ENCODE measurements at regions not wholly inside any gene's neighbourhood (a gene's known extent, or its start where the extent isn't known, plus 50 kb on each side); places are given as distances from the start of the nearest gene placed in this dataset.

DNA sequence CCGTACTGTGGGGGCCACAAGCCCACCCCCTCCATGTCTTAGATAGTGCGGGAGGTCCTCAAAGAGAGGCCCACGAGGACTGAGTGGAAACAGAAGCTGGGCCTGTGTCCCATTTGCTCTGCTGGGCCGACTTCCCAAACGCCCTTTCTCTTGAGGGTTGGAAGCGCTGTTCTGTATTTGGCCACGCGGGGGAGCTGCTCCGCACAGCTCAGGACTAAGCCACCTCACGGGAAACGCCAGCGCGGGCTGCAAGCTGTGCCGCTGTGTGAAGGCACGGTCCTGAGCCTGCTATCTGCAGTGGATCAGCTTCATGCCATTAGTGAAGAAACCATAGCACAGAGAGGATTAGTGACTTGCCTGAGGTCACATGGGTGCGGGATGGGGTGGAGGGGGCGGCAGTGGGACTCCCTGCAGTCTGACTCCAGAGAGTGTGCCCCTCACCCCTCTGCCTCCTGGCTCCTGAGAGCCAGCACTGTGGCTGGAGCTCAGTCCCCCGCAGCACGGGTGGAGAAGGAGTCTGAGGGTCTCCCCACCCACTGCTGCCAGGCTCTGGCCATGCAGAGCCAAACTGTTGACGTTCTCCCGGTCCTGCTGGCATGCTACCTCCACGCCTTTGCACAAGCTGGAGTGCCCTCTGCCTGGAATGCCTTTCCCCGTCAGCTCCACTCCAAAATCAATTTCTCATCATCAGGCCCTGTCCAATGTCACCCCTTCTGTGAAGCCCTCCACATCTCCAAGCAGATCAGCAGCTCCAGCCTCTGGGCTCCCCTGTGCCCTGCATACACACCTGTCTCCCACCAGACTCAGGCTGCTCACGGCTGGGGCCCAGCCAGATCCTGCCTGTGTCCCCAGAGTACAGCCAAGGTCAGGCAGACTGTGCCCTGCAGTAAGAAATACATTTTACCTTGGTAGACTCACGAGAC is 51.5 kb upstream of the LRRC32 start:
- peak; percentile 77 for DNase-seq

DNA sequence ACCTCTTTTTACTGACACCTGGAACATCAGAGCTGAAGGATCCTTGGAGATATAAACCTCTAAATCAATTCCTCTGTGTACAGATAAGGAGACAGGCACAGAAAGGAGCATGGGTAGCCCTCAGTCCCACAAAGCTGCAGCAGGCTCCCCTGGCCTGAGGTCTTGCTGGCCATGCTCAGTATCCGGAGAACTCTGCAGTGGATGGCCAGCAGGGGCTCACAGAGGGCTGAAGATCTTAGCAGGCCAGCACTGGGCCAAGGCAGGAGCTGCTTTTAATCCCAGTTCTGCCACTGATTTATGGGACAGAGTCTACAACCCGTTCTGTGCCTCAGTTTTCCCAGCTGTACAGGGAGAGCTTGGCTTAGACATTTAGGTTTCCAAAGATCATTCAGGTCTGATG is 52.6 kb upstream of the LRRC32 start:
- DNase-seq = no peak

DNA sequence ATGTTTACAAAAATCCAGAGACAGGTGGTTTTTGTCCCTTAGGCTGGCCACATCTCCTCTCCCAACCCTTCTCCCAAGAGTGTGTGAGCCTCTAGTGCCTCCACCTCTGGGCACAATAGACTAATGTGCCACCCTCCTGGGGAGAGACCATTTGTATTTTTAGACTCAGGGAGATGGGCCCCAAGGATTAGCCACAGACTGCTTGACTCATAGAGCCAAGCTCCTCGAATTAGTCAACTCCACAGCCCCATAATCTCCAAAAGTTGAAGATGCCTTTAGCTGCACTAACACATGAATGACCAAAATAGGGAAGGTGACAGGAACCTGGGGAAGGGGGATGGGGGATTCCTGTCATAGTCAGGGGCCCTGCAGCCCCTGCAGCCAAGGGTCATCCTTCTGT is 53.0 kb upstream of the LRRC32 start:
- no peak for DNase-seq

DNA sequence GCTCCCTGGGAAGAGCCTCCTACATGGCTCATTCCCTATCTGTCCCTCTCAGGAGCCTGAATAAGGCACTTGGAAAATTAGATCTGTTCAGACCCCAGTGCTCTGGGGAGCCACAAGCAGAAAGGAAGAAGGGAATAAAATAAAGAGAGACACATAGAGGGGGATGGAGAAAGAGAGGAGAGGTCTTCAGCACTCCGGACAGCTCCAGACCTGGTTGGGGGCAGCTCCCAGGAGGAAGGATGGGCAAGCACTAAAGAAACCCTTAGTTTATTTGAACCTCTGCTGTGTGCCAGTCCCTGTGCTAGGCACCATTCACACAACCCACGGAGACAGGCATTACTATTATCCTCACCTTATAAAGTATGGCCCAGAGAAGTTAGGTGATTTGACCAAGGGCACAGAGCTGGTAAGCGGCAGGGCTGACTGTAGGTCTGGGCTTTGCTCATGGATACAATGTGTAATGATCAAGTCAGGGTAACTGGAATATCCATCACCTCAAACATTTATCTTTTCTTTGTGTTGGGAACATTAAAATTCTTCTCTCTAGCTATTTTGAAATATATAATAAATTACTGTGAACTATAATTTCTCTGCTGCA is 53.7 kb upstream of the LRRC32 start:
- DNase-seq = no peak

DNA sequence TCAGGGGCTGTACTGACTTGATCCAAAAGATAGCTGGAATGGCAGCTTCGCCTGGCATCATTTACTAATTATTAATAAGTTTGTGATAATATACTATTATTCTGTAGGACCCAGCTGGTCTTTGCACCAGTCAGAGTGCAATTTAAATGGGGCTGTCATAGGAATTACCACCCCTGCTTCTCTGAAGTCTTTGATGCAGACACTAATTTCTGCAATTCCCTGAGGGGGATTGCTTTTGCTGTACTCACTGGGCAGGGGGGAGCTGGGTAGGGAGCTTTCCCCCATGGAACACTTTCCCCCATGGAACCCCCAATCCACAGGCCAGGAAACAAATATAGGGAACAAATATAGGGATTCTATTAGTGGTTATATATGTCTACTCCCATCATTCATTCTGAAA is 54.9 kb upstream of the TSKU start:
- DNase-seq = no peak

DNA sequence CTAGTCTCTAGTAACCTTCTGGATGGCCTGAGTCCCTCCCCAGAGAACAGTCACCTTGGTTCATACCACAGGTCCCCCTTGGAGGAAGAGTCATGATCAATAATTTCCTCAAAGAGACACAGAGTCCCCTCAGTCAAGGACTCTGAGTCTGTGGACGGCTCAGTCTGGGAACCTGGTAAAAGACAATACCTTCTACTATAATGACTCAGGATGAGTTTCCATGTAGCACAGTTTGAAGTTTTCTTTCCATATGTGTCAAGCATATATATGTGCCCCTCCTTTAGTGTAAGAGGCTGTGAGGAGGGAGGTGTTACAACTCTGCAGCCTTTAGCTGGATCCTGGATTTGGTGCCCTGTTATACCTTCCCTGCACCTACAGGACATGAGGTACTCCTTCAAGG is 54.4 kb upstream of the TSKU start:
- DNase-seq = no peak

DNA sequence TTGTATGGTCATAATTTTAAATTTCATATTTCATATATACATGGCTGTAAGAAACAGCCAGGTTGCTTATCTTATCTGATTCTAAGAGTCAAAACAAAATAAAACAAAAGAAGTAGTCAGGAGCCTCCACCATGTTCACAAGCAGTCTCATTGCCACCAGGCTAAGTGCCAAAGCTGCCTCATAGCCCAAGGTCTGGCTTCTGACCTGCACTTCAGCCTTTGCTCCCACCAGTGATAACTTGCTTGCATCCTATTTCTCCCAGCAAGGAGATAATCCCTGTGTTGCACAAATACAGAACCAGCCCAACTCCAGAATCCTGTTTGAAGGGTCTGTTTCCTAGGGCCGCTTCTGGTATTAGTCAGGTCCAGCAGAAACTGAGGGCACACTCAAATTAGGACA is 53.9 kb upstream of the TSKU start:
- no peak for DNase-seq

DNA sequence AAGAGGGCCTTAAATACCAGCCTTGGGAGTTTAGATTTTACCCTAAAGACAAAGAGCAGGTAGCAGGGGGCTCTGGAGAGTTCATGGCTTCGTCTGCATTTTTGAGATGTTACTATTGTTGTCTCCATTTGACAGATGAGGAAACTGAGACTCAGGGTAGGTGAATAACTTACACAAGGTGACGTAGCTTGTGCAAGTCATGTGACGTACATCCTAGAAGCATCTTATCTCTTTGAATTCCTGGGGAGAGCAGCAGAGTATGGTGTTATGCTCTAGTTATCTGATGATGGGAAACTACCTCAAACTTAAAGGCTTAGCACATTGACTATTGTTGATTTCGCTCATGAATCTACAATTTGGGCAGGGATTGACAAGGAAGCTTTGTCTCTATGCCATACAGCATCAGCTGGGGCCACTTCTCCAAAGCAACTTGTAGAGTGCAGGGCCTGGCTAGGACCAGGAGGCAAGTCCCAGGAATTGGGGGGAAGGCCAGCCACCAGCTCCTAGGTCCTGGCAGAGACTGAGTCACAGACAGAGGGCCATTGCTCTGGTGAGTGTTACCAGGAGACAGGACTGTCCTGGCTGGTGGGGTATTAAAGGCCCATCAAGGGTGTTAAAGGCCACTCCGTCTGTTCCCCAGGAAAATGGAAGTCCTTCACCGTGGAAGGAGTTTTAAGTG is 52.1 kb upstream of the TSKU start:
- no peak for DNase-seq

DNA sequence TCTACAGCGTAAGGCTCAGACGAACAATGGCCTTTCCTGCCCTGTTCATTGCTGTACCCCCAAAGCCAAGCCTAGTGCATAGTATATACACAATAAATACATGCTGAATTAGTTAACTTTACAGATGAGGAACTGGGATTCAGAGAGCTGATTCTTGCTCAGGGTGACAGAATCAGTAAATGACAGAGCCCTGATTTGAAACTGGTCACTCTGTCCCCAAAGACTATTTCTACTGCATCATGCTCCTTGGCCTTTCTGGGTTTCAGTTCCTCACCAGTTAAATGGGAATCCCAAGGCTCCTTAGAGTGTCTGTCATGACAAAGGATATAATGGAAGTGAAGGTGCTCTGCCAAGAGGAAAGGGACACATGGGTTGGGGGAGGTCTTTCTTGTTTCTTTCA is 50.5 kb upstream of the TSKU start:
- DNase-seq = no peak
